ENCODE measurements at regions not wholly inside any gene's neighbourhood (a gene's known extent, or its start where the extent isn't known, plus 50 kb on each side); places are given as distances from the start of the nearest gene placed in this dataset.

- no peak for DNase-seq (ENCODE audit: low read depth)
Measured at GRCh38 chr18:78071166-78071710, 821.6 kb downstream of the GALR1 start.

- DNase-seq (ENCODE audit: low read depth) = no peak
Measured at GRCh38 chr18:78071776-78072175, 822.1 kb downstream of the GALR1 start.

- no peak for DNase-seq (ENCODE audit: low read depth)
Measured at GRCh38 chr18:78072375-78072774, 822.7 kb downstream of the GALR1 start.

- no peak for DNase-seq (ENCODE audit: low read depth)
Measured at GRCh38 chr18:78073275-78073674, 823.6 kb downstream of the GALR1 start.

- no peak for DNase-seq (ENCODE audit: low read depth)
Measured at GRCh38 chr18:78074400-78075020, 824.9 kb downstream of the GALR1 start.

GRCh38 chr18:78080081-78080480 is 830.4 kb downstream of the GALR1 start:
- no peak for DNase-seq (ENCODE audit: low read depth)

GRCh38 chr18:78080761-78081160 is 831.1 kb downstream of the GALR1 start:
- DNase-seq (ENCODE audit: low read depth) = no peak

- DNase-seq (ENCODE audit: low read depth) = no peak
Measured at GRCh38 chr18:78082816-78083215, 833.2 kb downstream of the GALR1 start.

- DNase-seq (ENCODE audit: low read depth) = no peak
Measured at GRCh38 chr18:78085241-78086185, 835.9 kb downstream of the GALR1 start.

- DNase-seq (ENCODE audit: low read depth) = no peak
Measured at GRCh38 chr18:78086931-78087330, 837.3 kb downstream of the GALR1 start.

- no peak for DNase-seq (ENCODE audit: low read depth)
Measured at GRCh38 chr18:78087338-78087737, 837.7 kb downstream of the GALR1 start.

- no peak for DNase-seq (ENCODE audit: low read depth)
Measured at GRCh38 chr18:78090584-78090983, 840.9 kb downstream of the GALR1 start.

- DNase-seq (ENCODE audit: low read depth) = no peak
Measured at GRCh38 chr18:78092901-78093300, 843.3 kb downstream of the GALR1 start.

- no peak for DNase-seq (ENCODE audit: low read depth)
Measured at GRCh38 chr18:78099979-78100588, 850.4 kb downstream of the GALR1 start.

GRCh38 chr18:78101091-78101490 is 851.4 kb downstream of the GALR1 start:
- DNase-seq (ENCODE audit: low read depth) = no peak

GRCh38 chr18:78102135-78102534 is 852.5 kb downstream of the GALR1 start:
- no peak for DNase-seq (ENCODE audit: low read depth)

- DNase-seq (ENCODE audit: low read depth) = no peak
Measured at GRCh38 chr18:78105611-78106010, 856.0 kb downstream of the GALR1 start.

- no peak for DNase-seq (ENCODE audit: low read depth)
Measured at GRCh38 chr18:78106946-78107345, 857.3 kb downstream of the GALR1 start.

GRCh38 chr18:78107363-78107762 is 857.7 kb downstream of the GALR1 start:
- no peak for DNase-seq (ENCODE audit: low read depth)

- DNase-seq (ENCODE audit: low read depth) = no peak
Measured at GRCh38 chr18:78108554-78108953, 858.9 kb downstream of the GALR1 start.

- no peak for DNase-seq (ENCODE audit: low read depth)
Measured at GRCh38 chr18:78113136-78113939, 863.7 kb downstream of the GALR1 start.

- DNase-seq (ENCODE audit: low read depth) = no peak
Measured at GRCh38 chr18:78113940-78114251, 864.2 kb downstream of the GALR1 start.

All from activated gamma-delta T cell treated with anti-CD3 and anti-CD28 coated beads, Interleukin-2, amount 50 U/mL, for 16 hours (primary cell).